Activated CD4-positive, alpha-beta T cell treated with anti-CD3 and anti-CD28 coated beads, Interleukin-2, Interleukin-4, amounts not matched to agents 100 ng/mL and 50 ng/mL, durations not matched to agents 16 hours and 8 hours (primary cell): ENCODE measurements at regions not wholly inside any gene's neighbourhood (a gene's known extent, or its start where the extent isn't known, plus 50 kb on each side); places are given as distances from the start of the nearest gene placed in this dataset.

Experiments
- DNase-seq: peaks from one replicate; pipeline ENCODE4 v3.0.0-alpha.2; 2020; ENCODE audit warnings: low spot score

DNA sequence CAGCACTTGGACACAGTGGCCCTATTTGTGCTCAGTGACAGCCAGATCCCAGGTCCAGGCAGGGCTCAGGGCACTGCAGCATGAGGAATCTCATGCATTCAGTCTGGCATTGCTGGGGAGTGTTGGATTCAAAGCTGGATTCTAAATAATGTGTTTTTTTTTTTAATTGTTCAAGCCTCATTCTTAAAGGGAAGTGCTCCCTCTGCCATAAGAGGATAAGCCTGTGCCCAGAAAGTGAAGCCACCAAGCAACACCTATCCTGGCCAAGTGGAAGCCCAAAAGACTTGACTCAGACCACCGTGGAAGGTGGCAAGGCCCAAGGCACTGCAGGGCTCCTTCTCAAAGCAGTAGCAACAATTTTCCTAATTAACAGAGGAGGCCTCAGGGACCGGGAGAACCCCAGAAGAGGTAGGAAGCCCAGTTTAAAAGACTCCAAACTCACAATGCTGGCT, 135.6 kb downstream of the ACTL7B start:
- no peak for DNase-seq

DNA sequence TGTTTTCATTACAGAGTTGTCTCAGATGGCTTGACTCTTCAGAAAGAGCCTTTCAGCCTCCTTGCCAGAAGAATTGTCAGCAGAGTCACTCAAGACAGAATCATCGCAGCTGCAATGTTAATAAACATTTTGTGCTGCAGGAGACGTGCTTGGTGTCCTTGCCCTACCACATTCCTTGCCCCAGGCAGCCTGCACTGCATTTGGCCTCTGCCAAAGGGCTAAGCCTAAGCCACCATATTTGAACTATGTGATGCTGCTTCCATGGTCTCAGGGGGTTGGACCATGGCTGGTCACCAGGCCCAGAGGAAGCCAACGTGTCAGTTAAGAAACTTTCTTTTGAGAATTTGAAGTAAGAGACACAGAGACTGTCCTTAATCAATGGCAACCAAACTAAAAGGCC, 145.4 kb downstream of the ACTL7B start:
- no peak for DNase-seq

DNA sequence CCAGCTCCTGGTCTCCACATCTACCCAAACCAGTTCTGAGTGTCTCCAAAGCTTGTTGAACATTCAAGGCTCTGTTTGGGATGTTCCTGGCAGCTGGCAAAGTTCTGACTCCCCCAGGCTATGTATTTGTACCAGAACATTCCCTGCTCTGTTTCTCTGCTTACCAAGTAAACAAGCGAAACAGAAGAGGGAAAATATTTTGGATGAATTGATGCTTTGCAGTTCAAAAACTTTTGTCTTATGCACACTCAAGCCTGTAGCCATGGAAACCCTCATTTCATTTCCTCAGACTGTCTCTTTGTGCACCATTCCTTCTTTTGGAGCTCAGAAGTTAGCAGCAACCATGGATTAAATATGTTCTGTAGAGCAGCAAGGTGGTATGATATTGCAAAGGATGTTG, 145.8 kb downstream of the ACTL7B start:
- DNase-seq: no peak

DNA sequence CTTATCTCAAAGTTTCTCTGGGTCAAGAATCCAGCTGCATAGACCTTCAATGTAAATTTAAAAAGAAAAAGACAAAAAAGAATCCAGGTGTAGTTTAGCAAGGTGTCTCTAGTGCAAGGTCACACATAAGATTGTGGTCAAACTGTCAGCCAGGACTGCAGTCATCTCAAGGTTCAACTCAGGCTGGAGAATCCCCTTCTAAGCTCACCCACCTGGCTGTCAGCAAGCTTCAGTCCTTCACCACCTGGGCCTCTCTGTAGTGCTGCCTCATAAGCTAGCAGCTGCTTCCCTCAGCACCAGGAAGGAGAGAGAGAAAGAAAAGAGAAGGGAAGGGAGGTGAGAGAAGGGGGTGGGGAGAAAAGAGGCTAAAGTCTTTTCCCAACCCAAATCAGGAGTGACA, 146.7 kb downstream of the ACTL7B start:
- DNase-seq: no peak

DNA sequence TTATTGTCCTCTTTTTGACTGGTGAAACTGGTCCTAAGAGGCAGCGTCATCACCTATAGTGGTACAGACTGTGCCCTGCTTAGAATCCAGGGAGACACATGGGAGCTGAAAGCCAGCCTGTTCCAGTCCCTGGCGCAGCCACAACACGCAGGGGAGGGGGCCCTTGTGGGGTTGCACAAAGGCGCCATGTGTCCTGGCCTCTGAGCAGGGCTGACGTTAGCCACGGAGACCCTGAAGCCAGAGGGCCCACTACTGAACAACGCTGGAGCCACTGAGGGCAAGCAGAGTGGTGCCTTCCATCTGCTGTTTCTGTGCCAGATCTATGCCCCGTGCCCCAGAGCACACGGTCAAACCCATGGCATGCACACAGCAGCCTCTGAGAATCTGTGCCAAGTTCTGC, 147.3 kb downstream of the ACTL7B start:
- no peak for DNase-seq

DNA sequence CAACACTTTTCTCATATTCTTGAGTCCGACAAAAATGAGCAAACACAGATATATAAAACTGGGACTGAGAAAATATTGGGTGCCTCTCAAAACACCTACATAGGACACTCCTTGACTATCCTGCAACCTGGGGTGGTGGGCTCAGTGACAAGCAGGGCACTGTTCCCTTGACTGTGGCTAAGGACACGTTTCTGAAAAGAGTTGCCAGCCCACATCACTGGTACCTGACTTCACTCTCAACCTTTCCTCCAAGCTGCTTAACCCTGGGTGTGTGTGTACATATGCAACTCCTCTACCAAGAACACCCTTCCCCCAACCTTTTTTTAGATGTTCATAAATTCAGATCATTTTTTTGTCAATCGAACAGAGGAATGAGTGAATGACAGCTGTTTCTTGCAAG, 148.7 kb downstream of the ACTL7B start:
- no peak for DNase-seq

DNA sequence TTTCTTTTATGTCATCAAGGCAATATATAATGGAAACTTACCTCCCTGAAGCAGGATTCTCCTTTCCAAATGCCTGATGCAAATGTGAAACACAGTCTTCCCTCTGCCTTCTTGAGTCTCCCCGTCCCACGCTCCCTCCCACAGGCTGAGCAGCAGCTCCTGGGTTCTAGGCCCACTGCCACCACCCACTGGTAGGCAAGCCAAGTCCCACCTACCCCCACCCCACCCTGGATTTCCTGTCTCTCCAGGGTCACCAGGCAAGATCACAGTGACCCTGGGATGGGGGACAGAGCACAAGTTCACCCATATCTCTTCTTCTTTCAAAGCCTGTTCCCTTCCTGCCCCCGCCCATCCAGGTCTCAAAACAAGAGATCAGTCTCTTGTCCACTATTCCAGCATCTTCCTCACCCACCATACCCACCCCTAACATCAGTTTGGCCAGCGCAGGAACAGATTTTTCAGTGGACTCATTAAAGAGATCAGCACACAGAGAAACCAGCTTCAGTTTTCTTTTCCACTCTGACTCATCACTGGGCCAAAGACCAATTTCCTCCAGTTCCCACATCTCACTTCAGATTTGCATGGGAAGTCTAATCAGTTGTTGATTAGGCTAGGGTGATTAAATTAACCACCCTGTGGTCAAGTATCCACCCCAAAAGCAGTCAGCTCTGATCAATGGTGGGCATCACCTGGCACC, 151.5 kb downstream of the ACTL7B start:
- DNase-seq: no peak

DNA sequence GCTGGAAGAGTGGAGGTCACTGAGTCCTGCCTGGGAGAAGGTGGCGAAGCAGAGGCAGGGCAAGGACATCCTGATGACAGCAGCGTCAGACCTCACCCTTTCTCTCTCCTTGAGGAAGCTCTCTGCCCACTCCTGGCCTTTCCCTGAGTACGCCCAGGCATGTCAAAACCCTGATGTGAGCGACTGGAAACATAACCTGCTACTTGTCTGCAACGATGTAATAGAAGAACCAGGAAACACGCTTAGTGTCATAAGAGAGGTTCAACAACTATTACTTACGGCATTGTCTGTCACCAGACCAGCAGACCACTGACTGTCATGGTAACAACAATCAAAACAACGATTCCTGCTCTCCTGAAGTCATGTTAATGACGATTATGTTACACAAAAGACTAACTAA, 152.4 kb downstream of the ACTL7B start:
- DNase-seq: no peak

DNA sequence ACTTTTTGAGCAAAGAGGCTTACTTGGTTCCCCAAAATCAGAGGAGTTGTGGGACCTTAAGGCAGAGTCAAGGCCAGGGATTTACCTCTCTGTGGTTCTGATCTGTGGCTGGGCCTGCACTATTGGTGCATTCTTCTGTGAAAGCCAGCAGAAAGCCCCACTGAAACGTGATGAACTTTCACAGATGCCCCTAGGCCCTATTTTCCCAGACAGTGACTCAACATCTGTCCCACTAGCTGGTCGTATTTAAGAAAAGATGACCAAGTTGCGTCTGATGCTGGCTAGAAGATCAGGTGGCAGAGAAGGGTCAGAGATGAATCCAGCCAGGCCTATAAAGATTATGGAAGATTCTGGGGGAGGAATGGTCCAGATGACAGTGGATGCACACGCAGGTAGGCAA, 153.1 kb downstream of the ACTL7B start:
- DNase-seq: no peak

DNA sequence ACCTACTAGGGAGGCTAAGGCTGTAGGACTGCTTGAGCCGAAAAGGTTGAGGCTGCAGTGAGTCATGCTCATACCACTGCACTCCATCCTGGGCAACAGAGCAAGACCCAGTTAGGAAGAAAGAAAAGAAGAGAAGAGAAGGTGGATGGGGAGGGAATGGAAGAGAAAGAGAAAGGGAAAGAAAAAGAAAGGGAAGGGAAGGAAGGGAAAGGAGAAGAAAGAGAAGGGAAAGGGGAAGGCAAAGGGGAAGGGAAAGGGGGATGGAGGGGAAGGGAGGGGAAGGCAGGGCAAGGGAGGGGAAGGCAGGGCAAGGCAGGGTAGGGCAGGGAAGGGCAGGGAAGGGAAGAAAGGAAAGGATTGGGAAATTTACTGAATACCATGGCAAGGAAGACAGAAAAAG, 157.0 kb downstream of the ACTL7B start:
- DNase-seq: no peak

DNA sequence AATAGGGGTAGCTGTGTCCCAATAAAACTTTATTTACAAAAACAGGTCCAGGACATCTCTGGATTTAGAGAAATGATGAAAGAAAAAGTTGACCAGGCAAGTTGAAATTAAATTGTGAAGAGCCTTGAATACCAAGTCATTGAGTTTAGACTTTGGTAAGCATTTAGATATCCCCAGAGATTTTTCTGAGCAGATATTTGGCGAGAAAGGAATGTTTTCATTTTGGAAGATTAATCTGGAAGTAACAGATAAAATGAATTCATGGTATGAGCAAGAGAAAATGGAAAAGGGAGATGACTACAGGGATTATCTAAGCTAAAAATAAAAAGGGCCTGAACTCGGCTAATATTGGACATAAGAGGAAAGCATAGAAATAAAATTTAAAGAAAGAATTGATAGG, 157.6 kb downstream of the ACTL7B start:
- no peak for DNase-seq

DNA sequence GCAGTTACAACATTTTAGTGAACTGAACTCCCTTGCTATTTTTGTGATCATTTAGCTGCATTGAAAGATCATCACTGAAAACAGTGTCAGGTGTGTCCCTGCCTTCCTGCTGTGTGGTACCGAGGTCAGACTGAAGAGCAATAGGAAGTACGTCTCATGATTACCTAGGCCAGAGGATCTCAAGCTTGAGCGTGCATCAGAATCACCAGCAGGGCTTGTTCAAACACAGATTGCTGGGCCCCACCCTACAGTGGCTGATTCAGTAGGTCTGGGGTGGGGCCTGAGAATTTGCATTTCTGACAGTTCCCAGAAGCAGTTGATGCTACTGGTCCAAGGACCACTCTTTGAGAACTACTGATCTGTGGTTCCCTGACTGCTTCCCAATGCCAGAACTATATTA, 159.6 kb downstream of the ACTL7B start:
- no peak for DNase-seq

DNA sequence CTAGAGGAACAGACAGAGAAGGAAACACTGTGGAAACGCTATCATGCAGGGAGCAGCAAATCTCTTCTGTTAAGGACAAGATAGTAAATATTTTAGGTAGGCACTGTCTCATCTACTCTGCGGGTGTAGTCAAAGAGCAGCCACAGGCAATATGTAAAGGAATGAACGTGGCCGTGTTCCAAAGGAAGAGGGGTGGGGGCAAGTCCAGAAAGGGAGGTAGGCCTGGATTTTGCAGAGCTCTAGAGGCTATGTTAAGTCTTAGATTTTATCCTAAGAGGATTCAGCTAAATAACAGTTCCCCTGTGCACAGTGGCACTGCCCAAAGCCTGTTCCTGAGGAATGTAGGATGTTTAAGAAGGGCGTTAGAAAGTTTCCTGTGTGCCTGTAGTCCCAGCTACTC, 161.6 kb downstream of the ACTL7B start:
- DNase-seq: no peak

DNA sequence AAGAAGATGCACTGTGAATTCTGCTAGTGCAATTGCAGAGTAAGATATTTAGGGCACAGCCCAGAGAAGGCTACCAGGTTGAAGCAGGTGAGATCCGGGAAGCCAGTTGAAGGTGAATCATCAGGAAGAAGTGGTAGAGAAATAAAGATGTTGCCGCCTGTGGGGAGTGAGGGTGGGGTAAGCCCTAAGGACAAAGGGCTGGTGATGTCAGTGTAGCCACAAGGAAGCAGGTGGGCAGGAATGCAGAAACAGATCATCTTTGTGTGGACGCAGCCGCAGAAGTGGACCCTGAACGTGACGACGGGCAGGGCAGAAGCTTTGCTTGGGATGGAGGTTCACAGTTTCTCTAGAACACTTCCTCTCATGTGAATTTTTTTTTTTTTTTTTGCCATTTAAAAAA, 164.2 kb downstream of the ACTL7B start:
- no peak for DNase-seq

DNA sequence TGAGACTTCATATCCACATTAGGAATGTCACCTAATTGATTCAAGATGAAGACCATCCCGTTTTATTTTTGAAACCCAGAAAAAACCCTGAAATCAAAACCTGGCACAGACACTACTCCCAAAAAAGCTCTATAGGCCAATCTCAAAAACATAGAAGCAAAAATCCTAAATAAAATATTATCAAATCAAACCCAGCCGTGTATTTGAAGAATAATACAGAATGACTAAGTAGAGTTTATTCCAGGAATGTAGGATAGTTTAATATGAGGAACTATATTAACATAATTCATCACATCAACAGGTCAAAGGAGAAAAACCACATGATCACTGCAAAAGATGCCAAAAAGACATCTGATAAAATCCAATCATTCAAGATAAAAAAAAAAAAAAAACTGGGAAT, 167.1 kb downstream of the ACTL7B start:
- no peak for DNase-seq

DNA sequence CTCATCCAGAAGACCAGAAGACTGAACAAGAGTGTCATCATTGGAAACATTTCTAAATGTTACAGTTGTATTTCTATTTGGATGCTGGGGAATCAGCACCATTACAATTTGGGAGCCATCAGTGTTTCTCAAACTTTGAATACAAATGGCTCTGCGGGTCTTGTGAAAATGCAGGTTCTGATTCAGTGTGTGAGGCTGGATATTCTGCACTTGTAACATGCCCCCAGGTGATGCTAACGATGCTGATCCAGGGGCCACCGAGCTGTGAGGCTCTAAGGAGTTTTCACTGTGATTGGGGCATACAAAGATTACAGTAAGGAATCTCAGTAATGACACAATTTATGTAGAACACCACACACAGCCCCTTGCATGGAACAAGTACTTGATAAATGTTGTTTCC, 167.7 kb downstream of the ACTL7B start:
- no peak for DNase-seq

DNA sequence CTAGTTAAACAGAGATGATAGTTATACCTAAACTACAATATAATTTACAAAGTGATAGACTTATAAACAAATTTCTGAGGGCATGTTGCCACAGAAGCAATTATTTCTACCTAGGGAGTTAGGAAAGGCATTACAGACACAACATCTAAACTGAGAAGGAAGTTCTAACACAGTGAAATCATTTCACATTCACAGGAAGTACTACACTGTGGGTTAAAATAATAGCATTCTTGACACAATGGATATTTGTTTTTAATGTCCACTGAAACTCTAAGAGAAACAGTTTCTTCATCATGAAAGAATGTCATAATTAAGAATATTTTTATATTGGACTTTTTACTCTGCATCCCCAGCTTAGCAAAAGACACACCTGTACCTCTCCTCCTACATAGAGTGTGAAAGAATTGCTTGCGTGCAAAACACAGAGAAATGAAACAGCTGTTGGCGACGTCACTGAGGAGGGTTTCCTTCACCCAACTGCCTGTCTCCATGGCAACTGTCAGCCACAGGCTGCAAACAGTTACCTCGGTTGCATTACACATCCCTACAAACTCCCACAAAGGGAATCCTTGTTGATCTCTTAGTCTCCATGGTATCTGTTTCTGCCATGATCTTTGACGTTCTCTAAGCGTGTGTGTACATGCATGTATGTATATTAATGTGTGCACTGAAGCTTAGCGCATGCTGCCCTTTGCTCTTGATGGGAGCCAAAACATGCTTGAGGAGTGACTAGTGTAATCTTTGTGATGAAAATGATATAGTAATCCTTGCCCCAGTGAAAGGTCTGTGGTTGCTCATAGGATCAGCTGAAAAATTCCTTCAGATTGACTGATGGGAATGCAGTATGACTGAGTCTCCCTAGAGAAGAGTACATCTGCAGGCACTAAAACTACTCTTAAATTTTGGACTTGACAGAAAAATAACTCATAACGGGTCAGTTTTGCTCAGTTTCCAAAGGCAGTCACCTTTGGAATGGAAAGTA, 168.5 kb downstream of the ACTL7B start:
- DNase-seq: no peak

DNA sequence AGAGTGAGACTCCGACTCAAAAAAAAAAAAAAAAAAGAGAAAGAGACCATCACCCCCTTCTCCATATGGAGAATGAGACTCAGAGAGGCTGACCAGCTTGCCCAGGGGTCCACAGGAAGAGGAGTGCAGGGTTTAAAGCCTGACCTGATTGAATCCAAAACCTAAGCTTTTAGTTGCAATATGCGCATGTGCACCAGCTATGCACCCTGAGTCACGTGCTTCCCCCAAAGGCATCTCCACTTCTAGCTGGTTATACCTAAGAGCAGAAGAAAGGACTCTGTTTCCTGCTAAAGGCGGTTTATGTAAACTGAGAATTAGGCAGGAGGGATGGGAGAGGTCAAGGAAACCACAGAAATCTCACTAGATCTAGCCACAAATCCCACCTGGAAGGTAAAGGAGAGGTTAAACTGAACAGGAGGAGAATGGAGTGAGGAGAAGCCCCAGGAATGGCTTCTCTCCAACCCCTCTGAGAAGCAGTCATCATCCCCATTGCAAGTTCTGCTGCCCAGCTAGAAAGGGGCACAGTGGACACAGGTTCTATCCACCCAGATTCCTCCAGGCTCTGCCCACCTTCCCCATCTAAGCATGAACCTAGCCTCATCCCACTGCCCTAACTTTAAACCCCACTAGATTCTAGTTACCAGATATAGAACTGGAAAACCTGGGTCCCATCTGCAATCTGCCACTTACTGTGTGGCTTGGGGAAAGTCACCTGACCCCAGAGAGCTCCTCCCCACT, 171.3 kb downstream of the ACTL7B start:
- DNase-seq: no peak

DNA sequence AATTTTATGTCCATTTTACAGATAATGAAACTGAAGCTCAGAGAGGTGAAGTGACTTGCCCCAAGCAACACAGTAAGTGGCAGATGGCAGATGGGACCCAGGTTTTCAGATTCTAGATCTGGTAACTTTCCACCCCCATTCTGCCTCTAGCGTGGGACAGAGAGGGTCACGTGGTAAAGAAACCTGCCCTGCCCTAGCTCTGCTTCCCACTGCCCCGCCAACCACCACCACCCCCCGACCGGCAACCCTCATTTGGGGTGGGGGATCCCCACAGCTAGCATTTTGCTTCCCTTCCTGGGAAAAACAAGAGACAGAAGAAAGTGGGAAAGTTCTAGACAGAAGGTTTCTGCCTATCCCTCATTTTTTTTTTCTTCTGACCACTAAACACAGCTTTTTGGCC, 172.5 kb downstream of the ACTL7B start:
- DNase-seq: no peak

DNA sequence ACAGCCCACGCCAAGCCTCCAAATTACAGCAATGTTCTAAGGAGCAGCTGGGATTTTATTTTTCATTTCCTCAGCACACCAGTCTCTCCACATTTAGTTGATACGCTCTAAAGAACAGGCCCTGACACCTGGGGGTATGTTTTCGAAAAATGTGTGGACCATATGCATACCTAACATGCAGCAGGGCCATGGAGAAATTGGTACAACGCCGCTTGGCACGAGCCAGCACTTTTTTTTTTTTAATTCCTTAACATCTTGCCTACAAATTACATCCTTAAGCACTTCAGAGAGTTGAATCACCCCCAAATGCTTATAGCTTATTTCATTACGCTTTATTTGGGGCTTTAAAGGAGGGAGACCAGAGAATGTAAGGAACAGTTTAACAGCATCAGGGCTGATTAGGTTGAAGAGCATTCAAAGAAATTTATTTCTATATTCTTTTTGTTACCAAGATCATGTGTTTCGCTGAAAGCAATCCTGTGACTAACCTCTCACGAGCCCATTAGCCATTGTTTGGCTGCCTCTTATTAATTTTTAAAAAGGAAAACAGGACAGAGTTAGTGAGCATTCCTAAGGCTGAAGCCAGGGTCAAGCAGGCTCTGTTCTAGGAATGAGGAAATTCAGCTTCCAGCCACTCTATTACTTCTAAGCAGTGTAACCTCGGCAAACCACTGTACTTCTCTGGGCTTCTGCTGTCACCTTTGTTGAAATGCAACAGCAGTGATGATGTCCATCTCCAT, 173.8 kb downstream of the ACTL7B start:
- no peak for DNase-seq

DNA sequence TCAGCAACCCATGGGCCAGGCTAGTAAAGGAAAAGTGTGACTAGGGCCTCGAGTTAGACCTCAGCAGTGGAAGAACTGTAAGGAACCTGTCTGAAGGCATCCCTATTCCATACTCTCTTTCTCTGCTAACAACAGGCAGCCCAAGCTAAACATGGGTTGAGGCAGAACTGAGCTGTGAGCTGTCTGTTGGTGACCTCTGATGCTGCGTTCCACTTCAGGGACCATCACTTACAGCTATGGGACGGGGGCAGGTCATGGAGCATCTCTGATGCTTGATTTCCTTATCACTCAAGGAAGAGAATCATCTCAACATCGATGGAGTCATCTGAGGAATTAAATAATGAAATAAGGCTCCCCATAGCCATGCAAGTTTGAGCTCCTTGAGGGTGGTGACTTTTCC, 174.8 kb downstream of the ACTL7B start:
- no peak for DNase-seq

DNA sequence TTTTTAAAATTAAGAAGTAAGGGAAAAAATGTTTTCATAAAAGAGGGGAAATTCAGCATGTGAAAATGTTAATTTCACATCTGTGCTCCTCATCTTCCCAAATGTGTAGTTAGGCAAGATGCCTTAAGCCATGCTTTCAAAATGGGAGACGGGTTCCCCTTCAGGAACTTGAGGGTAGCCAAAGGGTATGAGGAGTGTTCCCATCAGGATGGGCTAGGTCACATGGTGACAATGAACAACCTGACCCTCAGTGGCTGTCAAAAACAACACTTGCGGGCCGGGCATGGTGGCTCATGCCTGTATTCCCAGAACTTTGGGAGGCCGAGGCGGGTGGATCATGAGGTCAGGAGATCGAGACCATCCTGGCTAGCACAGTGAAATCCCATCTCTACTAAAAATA, 178.0 kb downstream of the ACTL7B start:
- no peak for DNase-seq
